Stimulated activated CD4-positive, alpha-beta T cell treated with anti-CD3 and anti-CD28 coated beads, TNF-alpha, amount 100 ng/mL, for 48 hours (primary cell): ENCODE measurements at regions not wholly inside any gene's neighbourhood (a gene's known extent, or its start where the extent isn't known, plus 50 kb on each side); places are given as distances from the start of the nearest gene placed in this dataset.
"Not testable (repeated sequence)": the region's sequence is repeated elsewhere in the genome, so short reads cannot be mapped to it uniquely, and the experiment has no call there.

Experiments used
- DNase-seq, 3 donors: peaks; one replicate each; pipeline ENCODE4 v3.0.0-alpha.2; 2020; ENCODE audit warnings: low read depth in 3 of 3

- DNase-seq: no peak
Observed at GRCh38 chr6:19395316-19395715, 441.9 kb upstream of the ID4 start.

DNA sequence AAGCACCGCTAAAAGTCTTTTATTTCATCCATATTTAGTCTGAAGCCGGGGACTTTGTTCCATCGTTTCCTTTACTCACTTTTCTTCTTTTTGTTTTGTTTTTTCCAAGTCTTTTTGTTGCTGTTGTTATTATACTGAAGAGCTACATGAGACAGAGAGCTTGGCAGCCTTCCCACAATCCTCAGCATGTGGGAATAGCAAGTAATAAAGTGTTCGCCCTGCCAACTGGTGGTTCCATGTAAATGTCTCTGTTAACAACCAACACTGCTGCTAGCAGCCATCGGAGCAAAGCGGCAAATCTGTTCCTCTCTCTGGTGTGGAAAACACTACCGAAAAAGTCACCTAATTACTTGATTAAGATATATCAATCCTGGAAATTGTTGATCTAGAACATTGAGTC is 437.8 kb upstream of the ID4 start:
- no peak for DNase-seq

DNA sequence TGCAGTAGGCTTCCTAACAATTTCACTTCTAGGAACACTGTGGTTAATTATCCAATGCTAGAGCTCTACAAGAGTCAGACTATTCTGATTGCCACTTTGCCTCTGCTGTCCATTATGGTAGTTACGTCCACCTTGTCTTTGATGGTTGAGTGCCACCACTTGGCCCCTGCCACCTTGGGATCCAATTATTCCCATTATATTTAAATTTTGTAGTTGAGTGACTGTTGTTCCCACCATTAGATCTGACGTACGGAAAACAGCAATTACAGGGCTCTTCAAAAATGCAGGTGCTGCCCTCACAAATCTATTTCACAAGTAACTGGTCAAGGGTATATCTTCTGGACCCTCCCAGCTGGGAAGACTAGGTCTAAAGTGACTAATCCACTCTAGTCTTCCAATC is 432.3 kb upstream of the ID4 start:
- not testable (repeated sequence) for DNase-seq

DNA sequence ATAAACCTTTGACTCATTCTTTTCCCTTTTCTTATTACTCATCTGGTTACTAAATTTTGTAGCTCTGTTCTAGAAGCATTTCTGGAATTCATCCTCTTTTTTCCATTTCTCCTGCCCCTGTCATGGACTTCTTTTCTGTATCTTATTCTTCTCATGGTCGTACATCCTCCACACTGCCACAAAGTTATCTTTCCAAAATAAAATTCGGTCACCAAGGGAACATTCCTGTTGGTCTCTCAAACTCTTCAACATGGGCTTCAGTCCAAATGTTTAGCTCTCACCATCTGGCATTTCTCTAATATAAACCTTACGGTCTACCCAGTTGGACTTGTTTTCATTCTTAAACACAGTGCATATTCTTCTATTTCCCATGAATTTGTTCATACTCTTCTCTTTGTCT is 428.8 kb upstream of the ID4 start:
- no peak for DNase-seq

- DNase-seq: no peak
Observed at GRCh38 chr6:19410481-19410880, 426.7 kb upstream of the ID4 start.

DNA sequence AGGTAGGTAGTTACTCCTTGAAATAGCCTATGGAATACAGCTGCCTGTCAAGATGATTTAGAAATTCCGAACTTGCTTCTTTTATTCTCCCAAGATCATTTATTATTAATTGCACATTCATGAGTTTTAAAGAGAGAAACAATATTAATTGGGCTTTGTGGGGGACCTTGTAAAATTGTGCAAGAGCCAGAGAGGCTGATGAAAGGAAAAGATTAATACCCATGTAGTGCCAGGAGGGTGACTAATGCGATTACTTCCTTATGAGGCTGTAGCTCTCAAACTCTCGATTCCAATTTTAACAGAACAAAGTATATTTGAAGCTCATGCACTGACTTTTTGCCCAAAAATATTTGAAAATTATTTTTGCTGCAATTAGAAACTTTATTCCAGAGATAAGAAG is 423.8 kb upstream of the ID4 start:
- no peak for DNase-seq

DNA sequence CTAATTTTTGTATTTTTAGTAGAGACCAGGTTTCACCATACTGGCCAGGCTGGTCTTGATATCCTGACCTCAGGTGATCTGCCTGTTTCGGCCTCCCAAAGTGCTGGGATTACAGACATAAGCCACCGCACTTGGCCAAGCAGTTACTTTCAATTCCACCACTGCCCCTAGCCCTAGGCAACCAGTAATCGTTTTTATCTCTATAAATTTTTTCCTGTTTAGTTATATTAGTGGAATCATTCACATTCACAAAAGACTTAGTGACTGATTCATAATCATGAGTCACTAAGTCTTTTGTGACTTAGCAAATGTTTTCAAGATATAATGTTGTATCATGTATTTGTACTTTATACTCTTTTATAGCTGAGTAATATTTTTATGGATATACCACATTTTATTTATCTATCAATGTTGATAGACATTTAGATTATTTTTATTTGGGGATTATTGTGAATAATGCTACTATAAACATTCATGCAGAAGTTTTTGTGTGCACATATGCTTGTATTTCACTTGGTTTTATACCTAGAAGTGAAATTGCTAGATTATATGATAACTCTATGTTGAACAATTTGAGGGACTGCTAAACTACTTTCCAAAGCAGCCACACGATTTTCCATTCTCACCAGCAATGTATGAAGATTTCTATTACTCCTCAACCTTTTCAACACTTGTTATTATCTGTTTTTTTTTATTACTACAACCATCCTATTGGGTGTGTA is 421.4 kb upstream of the ID4 start:
- DNase-seq: no peak

DNA sequence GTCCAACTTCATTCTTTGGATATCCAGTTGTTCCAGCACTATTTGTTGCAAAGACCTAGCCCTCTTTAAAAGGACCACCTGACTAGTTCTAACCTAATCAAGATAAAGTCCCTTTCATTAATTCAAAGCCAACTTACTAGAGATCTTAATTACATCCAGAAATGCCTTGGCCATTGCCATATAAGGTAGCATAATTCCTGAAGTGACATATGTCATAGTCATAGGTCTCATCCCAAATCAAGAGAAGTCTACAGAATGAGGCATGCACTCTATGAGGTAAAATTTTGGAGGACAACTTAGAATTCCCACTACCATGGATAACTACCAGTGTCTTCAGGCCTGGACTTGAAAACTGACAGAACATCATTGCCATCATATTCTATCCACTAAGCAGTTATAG is 420.4 kb upstream of the ID4 start:
- no peak for DNase-seq

GRCh38 chr6:19417713-19418112 is 419.5 kb upstream of the ID4 start:
- DNase-seq: no peak

GRCh38 chr6:19424853-19425252 is 412.3 kb upstream of the ID4 start:
- no peak for DNase-seq

- DNase-seq: no peak
Observed at GRCh38 chr6:19427548-19427947, 409.6 kb upstream of the ID4 start.

DNA sequence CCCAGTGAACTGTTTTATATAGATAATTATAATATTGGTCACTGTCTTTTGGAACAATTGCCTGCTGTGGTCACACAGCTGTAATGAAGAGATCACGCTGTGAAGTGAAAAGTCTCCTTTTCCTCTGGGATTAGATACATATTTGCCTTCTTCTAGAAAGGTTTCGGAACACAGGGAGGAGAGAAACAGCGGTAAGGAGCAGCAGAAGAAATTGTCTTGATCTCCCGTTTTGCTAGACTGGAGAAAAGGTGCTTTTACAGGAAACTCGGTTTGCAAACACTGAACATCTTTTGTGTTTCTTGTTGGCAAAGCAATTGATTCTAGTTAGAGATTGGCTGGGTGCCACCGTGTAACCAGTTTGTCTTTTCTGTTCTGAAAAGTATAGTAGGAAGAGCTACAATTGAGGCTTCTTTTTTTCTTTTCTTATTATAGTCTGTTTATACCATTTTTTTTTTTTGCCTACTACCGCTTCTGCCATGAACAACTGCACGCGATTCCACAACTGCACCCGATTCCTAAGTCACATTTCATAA is 404.1 kb upstream of the ID4 start:
- no peak for DNase-seq

- DNase-seq: no peak
Observed at GRCh38 chr6:19434065-19434464, 403.1 kb upstream of the ID4 start.

- DNase-seq: no peak
Observed at GRCh38 chr6:19435755-19436154, 401.4 kb upstream of the ID4 start.

- no peak for DNase-seq
Observed at GRCh38 chr6:19438566-19439353, 398.4 kb upstream of the ID4 start.

DNA sequence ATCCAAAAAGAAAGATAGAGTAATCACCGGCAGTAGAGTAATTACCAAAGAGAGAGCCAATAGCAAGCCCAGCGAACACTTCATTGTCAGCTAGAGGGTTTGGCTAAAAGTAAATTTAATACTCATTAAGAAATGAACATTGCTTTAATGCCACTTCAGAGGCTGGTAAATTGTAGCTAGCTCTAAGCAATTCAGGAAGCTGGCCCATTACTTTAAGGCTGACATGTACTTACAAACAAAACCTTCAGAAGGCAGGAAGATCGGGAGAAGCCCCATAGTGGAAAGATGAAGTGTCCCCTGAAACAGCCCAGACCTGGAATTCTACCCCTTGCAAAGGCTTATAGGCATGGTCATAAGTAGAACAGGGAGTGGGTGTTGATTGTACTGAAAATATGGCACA is 396.6 kb upstream of the ID4 start:
- DNase-seq: no peak

- DNase-seq: no peak
Observed at GRCh38 chr6:19443411-19443810, 393.8 kb upstream of the ID4 start.

GRCh38 chr6:19444041-19444440 is 393.1 kb upstream of the ID4 start:
- DNase-seq: no peak

DNA sequence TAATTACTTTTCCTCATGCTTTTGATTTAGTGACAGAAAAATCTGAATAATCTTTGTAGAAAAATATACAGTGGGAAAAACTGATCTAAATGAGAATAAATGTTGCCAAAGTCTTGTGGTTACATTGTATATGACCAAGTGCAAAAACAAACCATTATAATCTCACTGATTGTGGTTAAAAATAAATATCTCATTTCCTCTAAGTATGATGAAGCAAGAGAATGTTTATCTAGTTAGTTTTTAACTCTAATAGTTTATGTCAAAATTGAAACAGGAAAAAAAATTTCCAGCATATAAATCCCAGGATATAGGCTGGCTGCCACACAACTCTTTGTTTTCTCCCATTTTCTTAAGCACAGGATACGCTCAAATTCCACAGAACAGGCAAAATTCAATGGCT is 392.7 kb upstream of the ID4 start:
- no peak for DNase-seq

GRCh38 chr6:19446570-19446969 is 390.6 kb upstream of the ID4 start:
- no peak for DNase-seq

- DNase-seq: no peak
Observed at GRCh38 chr6:19450651-19451050, 386.5 kb upstream of the ID4 start.

DNA sequence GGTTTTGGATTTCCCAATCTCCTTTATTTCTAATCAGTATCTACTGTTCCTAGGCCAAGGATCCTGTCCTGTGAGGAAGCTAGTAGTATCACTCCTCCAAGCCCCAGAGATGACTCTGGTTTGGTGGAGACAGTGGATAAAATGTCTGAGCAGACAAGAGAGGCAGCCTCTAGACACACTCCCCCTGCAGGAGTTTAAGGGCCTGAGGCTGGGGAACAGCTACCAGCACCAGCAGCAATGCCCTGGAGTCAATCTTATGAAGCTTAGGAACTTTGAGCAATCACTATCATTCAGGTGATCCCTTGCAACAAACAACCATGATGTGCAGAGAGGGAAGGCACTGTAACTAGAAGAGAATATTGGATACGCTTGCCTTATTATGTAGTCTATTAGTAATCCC is 384.7 kb upstream of the ID4 start:
- DNase-seq: no peak

GRCh38 chr6:19454001-19454720 is 383.0 kb upstream of the ID4 start:
- no peak for DNase-seq
